Effector CD4-positive, alpha-beta T cell (primary cell): ENCODE measurements at regions not wholly inside any gene's neighbourhood (a gene's known extent, or its start where the extent isn't known, plus 50 kb on each side); places are given as distances from the start of the nearest gene placed in this dataset.
"Not testable (repeated sequence)": the region's sequence is repeated elsewhere in the genome, so short reads cannot be mapped to it uniquely, and the experiment has no call there.

Experiments
- DNase-seq: peaks from one replicate; pipeline ENCODE4 v3.0.0-alpha.2; 2020

- no peak for DNase-seq
These were observed 281.1 kb upstream of the TRIB2 start for GRCh38 chr2:12435430-12436222.

GRCh38 chr2:12436483-12436882 is 280.3 kb upstream of the TRIB2 start:
- no peak for DNase-seq

- no peak for DNase-seq
These were observed 279.7 kb upstream of the TRIB2 start for GRCh38 chr2:12436935-12437561.

GRCh38 chr2:12440731-12441130 is 276.0 kb upstream of the TRIB2 start:
- no peak for DNase-seq

GRCh38 chr2:12441750-12442475 is 274.8 kb upstream of the TRIB2 start:
- DNase-seq: no peak

- no peak for DNase-seq
These were observed 274.3 kb upstream of the TRIB2 start for GRCh38 chr2:12442476-12442847.

- no peak for DNase-seq
These were observed 267.8 kb upstream of the TRIB2 start for GRCh38 chr2:12448846-12449505.

GRCh38 chr2:12451726-12452125 is 265.0 kb upstream of the TRIB2 start:
- no peak for DNase-seq

- no peak for DNase-seq
These were observed 264.6 kb upstream of the TRIB2 start for GRCh38 chr2:12452185-12452584.

- no peak for DNase-seq
These were observed 263.0 kb upstream of the TRIB2 start for GRCh38 chr2:12453731-12454130.

- DNase-seq: no peak
These were observed 261.1 kb upstream of the TRIB2 start for GRCh38 chr2:12455661-12456060.

GRCh38 chr2:12456293-12457106 is 260.2 kb upstream of the TRIB2 start:
- no peak for DNase-seq

- no peak for DNase-seq
These were observed 258.9 kb upstream of the TRIB2 start for GRCh38 chr2:12457831-12458230.

- no peak for DNase-seq
These were observed 253.5 kb upstream of the TRIB2 start for GRCh38 chr2:12463189-12463588.

- no peak for DNase-seq
These were observed 251.1 kb upstream of the TRIB2 start for GRCh38 chr2:12465631-12466135.

- no peak for DNase-seq
These were observed 249.4 kb upstream of the TRIB2 start for GRCh38 chr2:12467303-12467702.

GRCh38 chr2:12469141-12469561 is 247.6 kb upstream of the TRIB2 start:
- DNase-seq: no peak

GRCh38 chr2:12472265-12472664 is 244.5 kb upstream of the TRIB2 start:
- DNase-seq: not testable (repeated sequence)

- DNase-seq: no peak
These were observed 238.3 kb upstream of the TRIB2 start for GRCh38 chr2:12478151-12479064.

- DNase-seq: no peak
These were observed 237.6 kb upstream of the TRIB2 start for GRCh38 chr2:12479065-12479601.
